DND-41 (cell line): ENCODE measurements at regions not wholly inside any gene's neighbourhood (a gene's known extent, or its start where the extent isn't known, plus 50 kb on each side); places are given as distances from the start of the nearest gene placed in this dataset.

ENCODE experiments used
- ATAC-seq: fragments of 200-7000 bp; cut with Tn5 transposase; 3 replicates; pipeline ENCODE4 v1.9.1; 2021; ENCODE audit warnings: low read depth; ENCODE audit not compliant: insufficient read depth
- DNase-seq: peaks from one replicate; pipeline ENCODE4 v3.0.0-alpha.2; 2020
- H2AFZ ChIP-seq: 2 replicates; pipeline ENCODE4 v1.6.0; 2012; ENCODE audit warnings: low read depth, low read length
- H3K27ac ChIP-seq: 2 replicates; pipeline ENCODE4 v1.5.1; 2012; ENCODE audit warnings: low read length, inconsistent platforms
- H3K27me3 ChIP-seq: fragments of 200-600 bp; sonication (generic); 2 replicates; pipeline ENCODE4 v1.6.0; 2012; ENCODE audit warnings: low read length, mild to moderate bottlenecking, inconsistent platforms; ENCODE audit not compliant: insufficient read depth, poor library complexity
- H3K36me3 ChIP-seq: 2 replicates; pipeline ENCODE4 v1.5.1; 2012; ENCODE audit warnings: low read length, inconsistent platforms; ENCODE audit not compliant: insufficient read depth
- H3K4me1 ChIP-seq: 2 replicates; pipeline ENCODE4 v1.5.1; 2012; ENCODE audit warnings: mild to moderate bottlenecking, low read length; ENCODE audit not compliant: insufficient read depth
- H3K4me2 ChIP-seq: 2 replicates; pipeline ENCODE4 v1.6.0; 2012; ENCODE audit warnings: mild to moderate bottlenecking, moderate library complexity, low read length, inconsistent platforms; ENCODE audit not compliant: insufficient read depth
- H3K4me3 ChIP-seq, 2 experiments: fragments of 200-600 bp in 1 of 2; shearing (Covaris generic) in 1 of 2; 2 replicates each; pipeline ENCODE4 v1.5.1; 2012 to 2016; ENCODE audit warnings: inconsistent platforms in 2 of 2, low read length in 2 of 2, mild to moderate bottlenecking in 2 of 2, low read depth in 1 of 2, moderate library complexity in 1 of 2
- H3K79me2 ChIP-seq: 2 replicates; pipeline ENCODE4 v1.6.0; 2012; ENCODE audit warnings: low read length, inconsistent platforms; ENCODE audit not compliant: insufficient read depth
- H3K9ac ChIP-seq: 2 replicates; pipeline ENCODE4 v1.6.0; 2012; ENCODE audit warnings: low read depth, mild to moderate bottlenecking, inconsistent platforms, low read length, moderate library complexity
- H3K9me3 ChIP-seq: 2 replicates; pipeline ENCODE4 v1.5.1; 2012; ENCODE audit warnings: low read length, moderate library complexity, mild to moderate bottlenecking, inconsistent platforms; ENCODE audit not compliant: insufficient read depth, severe bottlenecking
- H4K20me1 ChIP-seq: 2 replicates; pipeline ENCODE4 v1.6.0; 2012; ENCODE audit warnings: low read length; ENCODE audit not compliant: insufficient read depth
- CTCF ChIP-seq: IDR thresholded peaks from 2 replicates; pipeline ENCODE4 v1.5.1; 2012; ENCODE audit warnings: borderline replicate concordance, low read length, moderate library complexity, mild to moderate bottlenecking; ENCODE audit not compliant: poor library complexity, severe bottlenecking; ENCODE audit errors: extremely low read depth
- EZH2 ChIP-seq: IDR thresholded peaks from 3 replicates; pipeline ENCODE4 v1.6.1; 2012; ENCODE audit warnings: borderline replicate concordance, low read depth, mild to moderate bottlenecking, moderate library complexity, low read length, inconsistent platforms; ENCODE audit not compliant: severe bottlenecking

DNA sequence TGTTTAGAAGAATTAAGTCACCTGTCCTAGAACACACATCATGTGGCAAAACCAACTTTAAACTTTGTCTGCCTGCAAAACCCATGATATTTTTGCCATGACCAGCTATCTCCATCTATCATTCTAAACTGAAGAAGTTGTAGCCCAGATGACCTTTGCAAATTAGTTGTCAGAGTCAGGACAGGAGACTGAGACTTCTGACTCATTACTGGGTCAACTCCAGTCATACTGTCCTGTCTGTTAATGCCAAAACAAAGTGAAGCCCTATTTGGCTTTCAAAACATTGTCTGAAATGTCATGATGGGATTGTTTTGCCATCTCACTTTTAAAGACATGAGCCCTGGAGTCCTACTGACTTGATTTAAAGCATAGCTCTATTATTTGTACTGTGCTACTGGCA lies 365.7 kb upstream of the CPEB2 start:
- Histone ChIP-seq H3K36me3 (no peaks in the 10 kb centered on the region), H2AFZ (no peak overlapping the region), H3K27ac (no peak overlapping the region), H3K4me3 (no peak overlapping the region), H3K79me2 (no peaks in the 10 kb centered on the region), H3K4me1 (no peaks in the 10 kb centered on the region), H3K9me3 (no peaks in the 10 kb centered on the region), H4K20me1 (no peaks in the 10 kb centered on the region), H3K4me2 (no peak overlapping the region), H3K27me3 (no peaks in the 10 kb centered on the region), H3K9ac (no peak overlapping the region)
- no peak for ATAC-seq
- TF ChIP-seq CTCF (no peak), EZH2 (no peak)
- DNase-seq = no peak

DNA sequence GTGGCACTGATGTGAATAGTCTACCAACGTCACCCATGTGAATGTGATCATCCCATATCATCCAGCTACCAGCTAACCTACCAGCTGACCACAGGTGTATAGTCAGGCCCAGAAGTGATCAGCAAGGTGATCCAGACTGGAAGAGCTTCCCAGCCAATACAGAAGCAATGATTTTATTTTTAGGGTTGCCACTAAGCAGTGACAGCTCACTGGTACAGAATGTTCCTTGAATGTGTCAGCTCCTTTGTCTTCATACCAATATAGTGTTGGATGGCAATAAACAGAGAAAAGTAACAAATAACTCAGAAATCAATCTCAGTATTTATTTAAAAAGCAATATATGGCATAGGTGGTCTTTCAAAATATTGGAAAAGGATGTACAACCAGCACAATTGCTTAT lies 361.8 kb upstream of the CPEB2 start:
- no peaks in the 10 kb centered on the region for H3K79me2 ChIP-seq
- H3K9ac ChIP-seq = no peak overlapping the region

DNA sequence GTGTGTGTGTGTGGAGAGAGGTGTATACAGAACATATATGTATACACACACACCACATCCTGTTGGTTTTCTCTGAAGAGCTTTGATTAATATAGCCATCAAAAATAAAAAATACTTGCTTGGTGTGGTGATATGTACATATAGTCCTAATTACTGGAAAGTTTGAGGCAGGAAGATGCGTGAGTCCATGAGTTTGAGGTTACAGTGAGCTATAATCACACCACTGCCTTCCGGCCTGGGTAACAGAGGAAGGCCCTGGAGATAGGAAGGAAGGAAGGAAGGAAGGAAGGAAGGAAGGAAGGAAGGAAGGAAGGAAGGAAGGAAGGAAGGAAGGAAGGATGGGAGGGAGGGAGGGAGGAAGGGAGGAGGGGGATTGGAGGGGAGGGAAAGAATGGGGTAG lies 360.4 kb upstream of the CPEB2 start:
- H3K27me3 ChIP-seq = no peaks in the 10 kb centered on the region
- no peaks in the 10 kb centered on the region for H3K36me3 ChIP-seq
- H3K9me3 ChIP-seq = no peaks in the 10 kb centered on the region
- ATAC-seq = no peak
- no peak overlapping the region for H3K9ac ChIP-seq
- H3K79me2 ChIP-seq = no peaks in the 10 kb centered on the region
- TF ChIP-seq EZH2 = no peak
- TF ChIP-seq CTCF = no peak
- no peak overlapping the region for H2AFZ ChIP-seq
- H3K4me2 ChIP-seq = no peak overlapping the region
- H3K4me3 ChIP-seq = no peak overlapping the region
- no peaks in the 10 kb centered on the region for H4K20me1 ChIP-seq
- H3K27ac ChIP-seq = no peak overlapping the region
- no peak for DNase-seq
- H3K4me1 ChIP-seq = no peaks in the 10 kb centered on the region

More for the DNA sequence above, 361.8 kb upstream of the CPEB2 start:
- DNase-seq = no peak
- Histone ChIP-seq H3K36me3 (no peaks in the 10 kb centered on the region), H3K27me3 (no peaks in the 10 kb centered on the region), H3K27ac (no peak overlapping the region), H4K20me1 (no peaks in the 10 kb centered on the region), H3K4me3 (no peak overlapping the region), H3K9me3 (no peaks in the 10 kb centered on the region), H3K4me2 (no peak overlapping the region), H3K4me1 (no peaks in the 10 kb centered on the region), H2AFZ (no peak overlapping the region)
- ATAC-seq = no peak
- TF ChIP-seq CTCF (no peak), EZH2 (no peak)
